ENCODE measurements at regions not wholly inside any gene's neighbourhood (a gene's known extent, or its start where the extent isn't known, plus 50 kb on each side); places are given as distances from the start of the nearest gene placed in this dataset.

- DNase-seq = no peak
These were observed 526.8 kb downstream of the TDRD15 start for GRCh38 chr2:21650569-21650968.

DNA sequence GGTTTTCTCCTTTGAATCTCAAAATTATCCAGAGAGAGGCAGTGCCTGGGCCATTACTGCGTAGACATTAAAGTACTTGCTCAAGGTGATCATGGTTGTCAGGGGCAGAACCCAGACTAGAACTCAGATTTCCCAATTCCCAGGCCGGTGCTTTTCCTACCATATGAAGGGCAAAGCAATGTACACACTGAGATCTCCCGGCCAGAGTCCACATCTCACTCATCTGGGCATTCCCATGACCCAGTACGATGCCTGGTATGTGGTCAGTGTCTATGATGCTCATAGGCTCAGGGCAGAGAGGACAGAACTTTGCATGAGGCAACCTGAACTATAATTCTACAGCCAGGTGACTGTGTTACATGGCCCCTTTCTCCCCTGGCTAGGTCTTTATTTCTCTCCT lies 531.4 kb downstream of the TDRD15 start:
- no peak for DNase-seq

DNA sequence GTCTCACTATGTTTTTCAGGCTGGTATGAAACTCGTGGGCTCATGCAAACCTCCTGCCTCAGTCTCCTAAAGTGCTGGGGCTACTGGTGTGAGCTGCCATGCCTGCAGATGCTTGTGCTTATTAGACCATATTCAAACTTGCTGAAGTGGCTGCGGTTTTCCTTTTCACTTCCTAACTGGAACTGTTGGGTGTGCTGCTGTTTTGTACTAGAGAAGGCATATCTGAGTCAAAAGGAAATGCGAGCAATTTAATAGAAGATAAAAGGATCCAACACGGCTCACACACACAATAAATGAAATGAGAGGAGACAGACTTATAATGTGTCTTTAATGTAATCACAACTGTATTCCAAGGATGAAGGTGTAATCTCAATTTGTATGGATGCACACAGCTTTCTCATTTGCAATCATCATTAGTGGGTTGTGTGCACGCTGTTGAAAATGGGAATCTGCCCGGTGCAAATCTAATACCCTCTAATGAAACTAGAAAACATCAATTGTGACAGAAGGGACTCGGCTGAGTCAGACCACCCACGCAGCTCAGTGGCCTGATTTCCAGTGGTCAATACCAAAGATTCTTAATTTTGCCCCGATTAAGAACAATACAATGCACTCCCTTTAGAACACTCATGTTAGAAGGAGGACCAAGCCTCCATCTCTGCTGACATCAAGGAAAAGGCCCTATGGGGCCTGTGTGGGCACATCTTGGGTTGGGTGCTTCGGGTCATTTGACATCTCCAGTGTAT lies 532.7 kb downstream of the TDRD15 start:
- no peak for DNase-seq

DNA sequence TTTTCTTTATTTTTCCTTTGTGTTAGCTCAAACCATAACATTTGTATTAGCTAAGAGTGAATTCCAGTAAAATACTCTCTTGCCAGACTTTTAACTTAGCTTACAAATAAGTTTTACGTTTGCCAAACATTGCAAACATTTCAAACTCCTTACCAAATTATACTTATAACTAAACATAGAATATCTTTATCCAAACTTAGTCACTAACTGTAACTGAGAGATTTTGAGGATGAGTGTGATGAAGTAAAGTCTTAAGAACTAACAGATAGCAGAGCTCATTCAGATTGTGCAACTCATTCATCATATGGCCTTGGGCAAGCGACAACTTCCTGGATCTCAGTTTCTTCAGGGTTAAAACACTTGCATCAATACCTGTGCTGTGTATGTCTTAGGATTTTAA lies 533.7 kb downstream of the TDRD15 start:
- DNase-seq = no peak

DNA sequence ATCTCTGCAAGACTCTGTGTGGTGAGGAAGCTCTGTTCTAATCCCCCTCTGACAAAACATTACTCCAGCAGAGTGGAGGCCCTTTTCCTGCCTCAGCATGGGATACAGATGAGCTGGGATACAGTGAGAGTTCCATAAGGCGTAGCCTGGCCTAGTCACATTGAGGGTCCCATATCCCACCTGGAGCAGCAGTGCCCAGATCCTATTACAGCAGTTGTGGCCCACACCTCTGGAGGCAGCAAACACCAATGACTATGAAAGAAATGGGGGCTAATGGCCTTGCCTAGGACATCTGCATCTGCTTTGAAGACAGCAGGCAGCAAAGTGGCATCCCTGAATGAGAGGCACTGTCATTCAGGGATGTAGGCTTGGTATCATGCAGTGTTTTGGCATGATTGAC lies 534.5 kb downstream of the TDRD15 start:
- DNase-seq = no peak

- no peak for DNase-seq
These were observed 535.2 kb downstream of the TDRD15 start for GRCh38 chr2:21658907-21659477.

- no peak for DNase-seq
These were observed 540.3 kb downstream of the TDRD15 start for GRCh38 chr2:21664083-21664482.

DNA sequence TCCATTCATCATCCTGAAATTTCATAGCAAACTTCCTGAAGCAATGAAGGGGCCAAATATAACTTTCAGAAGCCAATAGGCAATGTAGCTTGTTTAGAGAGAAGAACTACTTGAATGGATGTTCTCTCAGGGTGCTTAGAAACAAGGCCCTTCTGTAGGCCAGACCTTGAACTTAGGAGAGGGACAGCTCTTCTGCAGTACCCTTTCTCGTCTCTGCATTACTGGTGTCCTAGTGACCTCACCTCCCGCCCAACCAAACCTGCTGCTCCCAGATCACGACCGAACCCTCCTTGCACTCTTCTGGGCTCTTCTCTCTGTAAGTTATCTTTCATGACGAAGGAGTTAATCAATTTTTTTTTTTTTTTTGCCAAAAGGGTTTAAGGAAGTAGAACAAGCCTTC lies 543.9 kb downstream of the TDRD15 start:
- DNase-seq = no peak

DNA sequence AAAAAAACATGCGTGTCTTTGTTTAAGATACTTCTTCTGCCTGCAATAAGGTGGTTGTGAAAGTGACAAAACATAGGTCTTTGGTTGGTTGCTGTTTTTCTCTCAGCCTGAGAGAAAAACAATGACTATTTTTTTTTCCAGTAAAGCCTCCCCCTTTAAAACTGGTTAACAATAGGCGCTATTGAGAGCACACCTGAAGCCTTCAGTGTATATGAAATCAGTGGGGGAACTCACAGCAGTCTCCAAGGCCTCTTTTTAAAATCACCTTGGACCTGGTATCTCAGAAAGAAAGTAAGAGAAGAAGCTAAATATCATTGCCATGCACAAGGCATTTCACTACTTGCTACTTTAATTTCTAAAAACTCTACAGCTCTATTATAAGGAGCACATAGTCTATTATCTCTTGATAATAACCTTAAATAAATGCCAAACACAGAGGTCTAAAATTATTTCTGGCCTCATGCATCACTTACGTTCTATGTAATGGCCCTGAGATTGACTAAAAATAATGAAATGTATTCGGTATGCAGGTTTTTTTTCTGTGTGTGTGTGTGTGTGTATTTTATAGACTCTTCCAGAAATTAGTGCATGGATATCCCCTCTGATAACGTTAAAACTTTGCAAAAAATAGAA lies 544.4 kb downstream of the TDRD15 start:
- DNase-seq = no peak

DNA sequence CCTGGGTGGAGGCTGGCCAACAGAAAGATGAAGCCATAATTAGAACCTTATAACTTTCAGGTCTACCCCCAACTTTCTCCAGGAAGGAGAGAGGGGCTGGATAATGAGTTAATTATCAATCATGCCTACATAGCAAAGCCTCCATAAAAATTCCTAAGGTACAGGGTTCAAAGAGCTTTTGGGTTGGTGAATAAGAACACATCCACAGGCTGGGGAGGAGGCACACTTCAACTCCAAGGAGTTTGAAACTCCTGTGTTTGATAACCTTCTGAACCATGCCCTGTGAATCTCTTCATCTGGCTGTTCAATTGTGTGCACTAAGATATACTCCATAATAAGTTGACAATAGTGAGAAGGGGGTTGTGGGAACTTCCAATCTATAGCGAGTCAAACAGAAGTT lies 552.3 kb downstream of the TDRD15 start:
- DNase-seq = no peak

GRCh38 chr2:21676676-21677075 lies 552.9 kb downstream of the TDRD15 start:
- DNase-seq = no peak

- no peak for DNase-seq
These were observed 560.1 kb downstream of the TDRD15 start for GRCh38 chr2:21683838-21684237.

GRCh38 chr2:21687589-21687988 lies 563.8 kb downstream of the TDRD15 start:
- no peak for DNase-seq

GRCh38 chr2:21690005-21690404 lies 566.2 kb downstream of the TDRD15 start:
- no peak for DNase-seq

GRCh38 chr2:21693081-21693480 lies 569.3 kb downstream of the TDRD15 start:
- no peak for DNase-seq

- DNase-seq = no peak
These were observed 570.5 kb downstream of the TDRD15 start for GRCh38 chr2:21694079-21694878.

DNA sequence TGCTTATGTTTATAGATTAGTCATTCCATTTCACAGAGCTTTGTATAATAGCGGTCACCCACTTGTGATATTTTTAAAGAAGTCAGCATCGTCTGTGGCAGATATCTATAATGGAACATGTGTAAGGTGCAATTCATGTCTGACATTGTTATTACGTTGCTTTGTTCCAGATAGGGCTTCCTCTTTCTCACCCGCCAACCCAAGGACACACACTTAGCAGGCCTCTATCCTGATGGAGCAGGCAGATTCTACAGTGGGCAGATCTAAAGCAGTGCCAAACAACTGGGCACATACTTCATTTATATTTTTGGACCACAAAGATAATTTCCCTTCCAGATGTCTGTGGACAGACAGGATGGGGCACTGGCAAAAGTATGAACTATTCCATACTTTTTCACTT lies 573.1 kb downstream of the TDRD15 start:
- DNase-seq = no peak

DNA sequence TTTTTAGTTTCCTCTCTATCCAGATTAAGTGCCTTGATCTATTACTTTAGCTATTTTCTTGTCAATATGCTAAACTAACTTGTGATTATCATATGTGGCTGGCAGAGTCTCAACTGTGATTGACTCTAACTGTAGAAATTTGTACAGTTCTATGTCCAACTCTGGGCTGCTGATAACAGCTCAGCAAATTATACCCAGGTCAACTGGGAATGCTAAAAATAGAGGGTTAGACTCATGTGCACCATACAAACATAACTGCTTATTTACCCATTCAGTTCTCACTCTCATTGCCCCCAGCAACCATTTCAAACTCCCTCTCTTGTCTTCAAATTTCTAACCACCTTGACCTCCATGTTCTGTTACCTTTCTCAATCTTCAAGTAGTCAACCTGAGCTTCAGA lies 576.9 kb downstream of the TDRD15 start:
- no peak for DNase-seq

- no peak for DNase-seq
These were observed 586.3 kb downstream of the TDRD15 start for GRCh38 chr2:21710031-21710430.

GRCh38 chr2:21710496-21710895 lies 586.7 kb downstream of the TDRD15 start:
- no peak for DNase-seq

DNA sequence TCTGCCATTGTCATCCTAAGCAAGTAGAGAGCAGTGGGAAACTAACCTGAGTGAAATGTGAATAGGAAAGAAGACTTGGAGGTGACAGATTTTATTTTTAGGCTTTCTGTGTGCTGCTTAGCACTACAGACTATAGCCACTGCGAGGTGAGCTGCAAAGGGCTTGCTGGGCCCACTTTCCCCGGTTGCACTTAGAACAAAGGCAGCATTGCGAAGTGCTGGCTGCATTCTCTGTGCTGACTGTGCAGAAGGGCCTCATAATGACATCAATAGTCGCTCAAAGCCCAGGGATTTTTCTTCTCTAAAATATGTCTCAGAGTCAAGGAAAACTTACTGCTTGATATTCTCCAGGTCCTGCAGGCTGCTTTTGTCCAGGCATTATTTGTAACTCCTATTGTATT lies 592.1 kb downstream of the TDRD15 start:
- DNase-seq = no peak

- no peak for DNase-seq
These were observed 603.3 kb downstream of the TDRD15 start for GRCh38 chr2:21727101-21727500.

DNA sequence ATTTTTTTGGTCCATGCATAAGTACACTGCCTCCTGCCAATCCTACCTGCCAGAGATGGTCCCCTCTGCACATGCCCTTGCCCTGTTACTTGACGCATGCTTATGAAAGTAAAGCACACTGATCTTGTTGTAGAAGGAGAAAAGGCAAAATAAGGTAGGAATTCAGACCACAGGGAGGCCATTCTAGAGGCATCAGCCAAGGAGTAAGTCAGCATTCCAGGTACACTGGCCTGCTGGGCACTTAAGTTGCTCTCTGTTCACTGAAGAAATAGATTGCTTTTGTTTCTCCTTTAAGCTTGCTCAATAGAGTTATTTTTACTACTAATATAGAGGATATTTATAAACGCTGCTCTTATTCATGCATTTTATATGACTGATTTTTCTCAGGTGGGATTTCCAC lies 604.4 kb downstream of the TDRD15 start:
- no peak for DNase-seq

GRCh38 chr2:21730141-21730540 lies 606.4 kb downstream of the TDRD15 start:
- DNase-seq = no peak
